Bronchial epithelial cell (primary cell): ENCODE measurements at regions not wholly inside any gene's neighbourhood (a gene's known extent, or its start where the extent isn't known, plus 50 kb on each side); places are given as distances from the start of the nearest gene placed in this dataset.
"Not testable (repeated sequence)": the region's sequence is repeated elsewhere in the genome, so short reads cannot be mapped to it uniquely, and the experiment has no call there.

ENCODE experiments used
- DNase-seq: peaks from one replicate; pipeline ENCODE4 v3.0.0-alpha.2; 2010; ENCODE audit warnings: low read depth
- FAIRE-seq: peaks from 2 replicates; lab custom pipeline; 2011; peaks lifted over from hg19 to GRCh38; lab: Jason Lieb, UNC
- H3K27me3 ChIP-seq: 2 replicates; pipeline ENCODE4 v1.5.1; 2011; ENCODE audit warnings: low read length; ENCODE audit not compliant: control insufficient read depth, insufficient read depth
- H3K36me3 ChIP-seq: 2 replicates; pipeline ENCODE4 v1.5.1; 2011; ENCODE audit warnings: low read length; ENCODE audit not compliant: control insufficient read depth, insufficient read depth
- H3K4me3 ChIP-seq: 2 replicates; pipeline ENCODE4 v1.5.1; 2011; ENCODE audit warnings: mild to moderate bottlenecking, low read depth, low read length, control low read depth
- TF ChIP-seq, protein P1 (sequence below): IDR thresholded peaks from 2 replicates; pipeline ENCODE4 v1.5.1; 2011; ENCODE audit warnings: mild to moderate bottlenecking, moderate library complexity, low read length, control low read depth, inconsistent platforms; ENCODE audit not compliant: insufficient read depth, severe bottlenecking

DNA sequence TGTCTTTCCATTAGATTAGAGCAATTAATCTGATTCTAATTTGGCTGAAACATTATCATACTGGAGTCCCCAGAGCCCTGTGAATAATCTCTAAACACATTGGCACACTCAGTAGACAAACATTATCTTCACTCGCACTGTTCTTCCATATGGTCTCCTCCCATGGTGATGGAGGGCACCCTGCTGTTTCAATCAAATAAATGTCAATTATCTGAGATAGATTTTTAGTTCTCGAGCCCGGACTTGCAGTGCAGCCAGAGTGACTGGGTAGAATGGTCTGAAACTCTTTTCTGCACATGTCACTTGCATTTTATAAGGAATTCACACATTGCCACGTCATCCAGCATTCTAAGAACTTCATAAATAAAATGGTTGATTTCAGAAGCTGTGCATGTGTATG lies 90.6 kb upstream of the MAP3K7 start:
- Histone ChIP-seq H3K27me3 (no peaks in the 10 kb centered on the region), H3K4me3 (no peak overlapping the region), H3K36me3 (no peaks in the 10 kb centered on the region)
- DNase-seq (no peak), FAIRE-seq (no peak)
- TF ChIP-seq, protein P1, sequence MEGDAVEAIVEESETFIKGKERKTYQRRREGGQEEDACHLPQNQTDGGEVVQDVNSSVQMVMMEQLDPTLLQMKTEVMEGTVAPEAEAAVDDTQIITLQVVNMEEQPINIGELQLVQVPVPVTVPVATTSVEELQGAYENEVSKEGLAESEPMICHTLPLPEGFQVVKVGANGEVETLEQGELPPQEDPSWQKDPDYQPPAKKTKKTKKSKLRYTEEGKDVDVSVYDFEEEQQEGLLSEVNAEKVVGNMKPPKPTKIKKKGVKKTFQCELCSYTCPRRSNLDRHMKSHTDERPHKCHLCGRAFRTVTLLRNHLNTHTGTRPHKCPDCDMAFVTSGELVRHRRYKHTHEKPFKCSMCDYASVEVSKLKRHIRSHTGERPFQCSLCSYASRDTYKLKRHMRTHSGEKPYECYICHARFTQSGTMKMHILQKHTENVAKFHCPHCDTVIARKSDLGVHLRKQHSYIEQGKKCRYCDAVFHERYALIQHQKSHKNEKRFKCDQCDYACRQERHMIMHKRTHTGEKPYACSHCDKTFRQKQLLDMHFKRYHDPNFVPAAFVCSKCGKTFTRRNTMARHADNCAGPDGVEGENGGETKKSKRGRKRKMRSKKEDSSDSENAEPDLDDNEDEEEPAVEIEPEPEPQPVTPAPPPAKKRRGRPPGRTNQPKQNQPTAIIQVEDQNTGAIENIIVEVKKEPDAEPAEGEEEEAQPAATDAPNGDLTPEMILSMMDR, result no peak

DNA sequence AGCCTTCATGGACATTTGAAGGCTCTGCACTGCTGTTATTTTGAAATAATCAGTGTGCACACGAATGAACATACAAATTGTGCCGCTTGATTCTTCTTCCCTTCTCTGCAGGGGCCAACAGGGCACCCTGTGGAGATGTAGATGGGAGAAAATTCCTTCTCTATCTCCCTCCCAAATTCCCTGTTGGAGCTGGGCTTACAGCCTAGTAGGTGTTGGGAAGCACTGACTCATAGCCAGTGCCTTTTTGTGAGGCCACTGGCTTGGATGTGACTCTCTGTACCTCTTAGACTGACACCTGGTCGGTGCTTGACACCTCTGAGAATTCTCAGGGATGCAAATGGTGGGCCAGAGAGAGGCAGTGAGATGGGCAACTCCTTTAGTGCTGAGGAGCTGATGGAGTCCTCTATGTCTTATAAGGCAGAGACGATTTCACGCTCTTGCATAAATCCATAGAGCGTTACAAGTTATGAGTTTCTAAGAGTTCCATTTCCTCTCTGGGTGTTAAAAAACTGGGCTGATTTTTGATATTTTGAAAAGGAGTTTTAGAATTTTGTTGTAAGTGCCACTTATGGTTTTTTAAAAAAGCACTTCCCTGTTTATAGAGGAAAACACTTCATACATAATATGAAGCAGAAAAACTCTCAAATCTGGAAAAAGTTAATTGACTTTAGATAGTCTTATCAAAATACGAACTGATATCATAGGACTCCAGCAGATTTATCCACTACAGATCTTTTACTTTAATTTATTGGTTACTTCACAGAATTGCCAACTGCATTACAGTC lies 89.8 kb upstream of the MAP3K7 start:
- DNase-seq, result no peak
- H3K4me3 ChIP-seq, result no peak overlapping the region
- TF ChIP-seq, protein P1, result no peak
- no peaks in the 10 kb centered on the region for H3K36me3 ChIP-seq
- FAIRE-seq, result no peak
- no peaks in the 10 kb centered on the region for H3K27me3 ChIP-seq

DNA sequence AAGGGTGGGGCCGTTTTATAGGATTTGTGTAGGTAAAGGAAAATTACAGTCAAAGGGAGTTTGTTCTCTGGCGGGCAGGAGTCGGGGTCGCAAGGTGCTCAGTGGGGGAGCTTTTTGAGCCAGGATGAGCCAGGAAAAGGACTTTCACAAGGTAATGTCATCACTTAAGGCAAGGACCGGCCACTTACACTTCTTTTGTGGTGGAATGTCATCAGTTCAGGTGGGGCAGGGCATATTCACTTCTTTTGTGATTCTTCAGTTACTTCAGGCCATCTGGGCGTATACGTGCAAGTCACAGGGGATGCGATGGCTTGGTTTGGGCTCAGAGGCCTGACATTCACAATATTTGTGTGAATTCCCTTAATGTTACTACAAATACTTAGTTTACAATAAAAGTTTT lies 88.2 kb upstream of the MAP3K7 start:
- not testable (repeated sequence) for H3K27me3 ChIP-seq, H3K4me3 ChIP-seq, FAIRE-seq, DNase-seq, H3K36me3 ChIP-seq

DNA sequence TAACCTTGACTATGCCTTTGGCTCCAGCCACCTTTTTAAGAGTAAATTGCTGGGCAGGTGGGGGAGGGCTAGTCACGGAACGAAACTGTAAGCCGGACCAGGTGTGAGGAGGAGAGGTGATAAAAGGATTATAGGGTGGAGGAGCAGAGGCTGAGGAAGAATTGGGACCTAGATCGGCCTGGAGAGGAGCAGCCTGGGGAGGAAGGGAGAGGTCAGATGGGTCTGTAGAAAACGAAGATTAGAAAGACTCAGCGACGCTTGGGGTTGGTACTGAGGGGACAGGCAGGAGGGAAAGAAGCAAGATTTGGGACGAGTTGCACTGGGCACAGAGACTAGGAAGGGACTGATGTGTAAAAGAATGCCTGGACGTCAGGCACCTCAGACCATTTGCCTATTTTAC lies 87.2 kb upstream of the MAP3K7 start:
- not testable (repeated sequence) for DNase-seq, FAIRE-seq, H3K27me3 ChIP-seq, H3K4me3 ChIP-seq, H3K36me3 ChIP-seq

DNA sequence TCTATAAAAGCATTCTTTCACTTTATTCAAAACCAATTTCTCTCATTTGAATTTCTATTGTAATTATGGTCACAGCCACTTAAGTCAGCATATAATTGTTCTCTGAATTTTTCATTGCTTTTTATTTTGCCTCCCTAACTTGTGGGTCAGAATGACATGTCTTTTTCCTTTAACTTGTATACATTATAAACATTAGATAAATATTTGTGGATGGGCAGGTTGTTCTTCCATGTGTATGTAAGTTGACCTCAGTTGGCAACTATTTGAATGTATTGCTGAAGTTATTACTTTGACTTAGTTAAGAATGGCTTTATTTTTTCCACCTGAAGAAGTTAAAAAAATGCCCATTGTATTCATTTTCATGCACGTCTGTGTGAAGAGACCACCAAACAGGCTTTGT lies 83.0 kb upstream of the MAP3K7 start:
- Histone ChIP-seq H3K4me3 (no peak overlapping the region), H3K36me3 (no peaks in the 10 kb centered on the region), H3K27me3 (no peaks in the 10 kb centered on the region)
- DNase-seq (no peak), FAIRE-seq (no peak)
- TF ChIP-seq, protein P1, result no peak

DNA sequence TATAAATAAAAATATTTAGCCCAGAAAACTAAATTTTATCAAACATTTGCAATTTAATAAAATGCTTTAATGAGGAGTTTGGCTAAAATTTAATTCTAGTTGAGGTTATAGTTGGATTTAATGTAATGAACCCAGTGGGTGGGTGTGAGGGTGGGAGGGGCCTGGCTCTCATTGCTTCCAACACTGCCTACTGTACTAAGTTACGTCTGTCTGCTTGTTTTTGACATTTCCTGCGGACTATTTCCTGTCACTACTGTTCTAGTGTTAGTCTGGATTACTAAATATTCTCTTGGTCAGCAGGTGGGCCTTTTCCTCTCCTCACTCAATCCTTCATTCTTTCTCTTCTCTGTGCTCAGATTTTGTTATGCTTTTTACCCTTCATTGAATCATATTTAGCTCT lies 82.5 kb upstream of the MAP3K7 start:
- FAIRE-seq (no peak), DNase-seq (no peak)
- TF ChIP-seq, protein P1, result no peak
- no peak overlapping the region for H3K4me3 ChIP-seq
- no peaks in the 10 kb centered on the region for H3K36me3 ChIP-seq
- H3K27me3 ChIP-seq, result no peaks in the 10 kb centered on the region

DNA sequence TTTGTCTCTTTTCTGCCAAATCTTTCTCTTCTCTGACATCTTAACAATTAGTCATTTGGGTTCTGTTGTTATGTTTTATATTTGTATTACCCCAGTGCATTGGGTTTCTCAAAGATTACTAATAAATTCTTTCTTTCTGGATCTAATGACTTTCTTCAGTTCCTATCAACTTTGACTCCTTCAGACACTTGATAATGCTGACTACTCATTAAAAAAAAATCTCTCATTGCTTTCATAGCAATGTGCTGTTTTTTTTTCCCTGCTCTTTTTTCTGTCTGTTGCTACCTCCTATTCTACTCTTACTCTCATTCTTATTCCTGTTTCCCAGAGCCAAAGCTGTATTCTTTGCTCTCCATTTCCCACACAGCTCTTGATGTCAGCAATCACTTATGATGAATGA lies 81.3 kb upstream of the MAP3K7 start:
- Histone ChIP-seq H3K36me3 (no peaks in the 10 kb centered on the region), H3K4me3 (no peak overlapping the region), H3K27me3 (no peaks in the 10 kb centered on the region)
- DNase-seq, result no peak
- FAIRE-seq, result no peak
- TF ChIP-seq, protein P1, result no peak
